CD4-positive, alpha-beta T cell (primary cell): ENCODE measurements at regions not wholly inside any gene's neighbourhood (a gene's known extent, or its start where the extent isn't known, plus 50 kb on each side); places are given as distances from the start of the nearest gene placed in this dataset.

Experiments
- ATAC-seq: fragments of 200-7000 bp; cut with Tn5 transposase; one replicate; pipeline ENCODE4 v1.10.0; 2022; ENCODE audit warnings: mild to moderate bottlenecking; ENCODE audit not compliant: poor library complexity
- CTCF ChIA-PET: fragments of 350-600 bp; sonication (Branson Sonifier 250); formaldehyde crosslinking; loops from one replicate; lab custom pipeline; 2021; ENCODE audit warnings: antibody characterized with exemption, inconsistent platforms; lab: Charles Lee
- POLR2A ChIA-PET: fragments of 350-600 bp; sonication (Branson Sonifier 250); formaldehyde crosslinking; loops from one replicate; lab custom pipeline; 2021; ENCODE audit warnings: antibody characterized with exemption, inconsistent platforms; lab: Charles Lee
- DNase-seq, 14 experiments: peaks; one replicate each; pipeline ENCODE4 v3.0.0-alpha.2; 2013 to 2020; ENCODE audit warnings: mixed read lengths in 2 of 14
- H3K27ac ChIP-seq, 2 donors: one replicate each; pipeline versions ENCODE4 v1.5.1 to v1.7.0; 2013; ENCODE audit warnings: low read length in 2 of 2, low read depth in 1 of 2, mild to moderate bottlenecking in 1 of 2
- H3K27me3 ChIP-seq, 2 experiments: 1 replicate in 1 of 2; 2 replicates in 1 of 2; pipeline versions ENCODE4 v1.6.1 to v1.7.0; 2013; ENCODE audit warnings: low read length in 2 of 2, control low read depth in 1 of 2, mild to moderate bottlenecking in 1 of 2, moderate library complexity in 1 of 2; ENCODE audit not compliant: insufficient read depth in 2 of 2, control insufficient read depth in 1 of 2
- H3K36me3 ChIP-seq: one replicate; pipeline ENCODE4 v1.6.1; 2013; ENCODE audit warnings: low read length, control low read depth; ENCODE audit not compliant: insufficient read depth
- H3K4me1 ChIP-seq: one replicate; pipeline ENCODE4 v1.6.1; 2013; ENCODE audit warnings: low read length, control low read depth; ENCODE audit not compliant: insufficient read depth
- H3K4me3 ChIP-seq: one replicate; pipeline ENCODE4 v1.5.1; 2013; ENCODE audit warnings: mild to moderate bottlenecking, low read length, moderate library complexity
- H3K9me3 ChIP-seq, 2 experiments: 1 replicate in 1 of 2; 2 replicates in 1 of 2; pipeline versions ENCODE4 v1.6.1 to v1.7.0; 2013; ENCODE audit warnings: low read length in 2 of 2, mild to moderate bottlenecking in 2 of 2, control low read depth in 1 of 2, moderate library complexity in 1 of 2; ENCODE audit not compliant: control insufficient read depth in 1 of 2, insufficient read depth in 1 of 2
- H3K27ac Mint-ChIP-seq: one replicate; pipeline ENCODE4 v1.8.0; 2020; ENCODE audit warnings: mixed read lengths
- H3K27me3 Mint-ChIP-seq: one replicate; pipeline ENCODE4 v1.8.0; 2021; ENCODE audit warnings: mixed read lengths
- H3K36me3 Mint-ChIP-seq: one replicate; pipeline ENCODE4 v1.8.0; 2021; ENCODE audit warnings: low read depth, mixed read lengths
- H3K4me1 Mint-ChIP-seq: one replicate; pipeline ENCODE4 v1.8.0; 2021; ENCODE audit warnings: low read depth, mixed read lengths
- H3K4me3 Mint-ChIP-seq: one replicate; pipeline ENCODE4 v1.8.0; 2020; ENCODE audit warnings: mild to moderate bottlenecking, mixed read lengths
- H3K9me3 Mint-ChIP-seq: one replicate; pipeline ENCODE4 v1.8.0; 2020; ENCODE audit warnings: mixed read lengths
- CTCF ChIP-seq: fragments of 200-600 bp; IDR thresholded peaks from one replicate; pipeline ENCODE4 v1.8.0; 2022; ENCODE audit warnings: antibody characterized with exemption, mild to moderate bottlenecking
- intact Hi-C, 2 experiments: fragments of 100-400 bp; cut with DNase I in 1 of 2; cut with micrococcal nuclease in 1 of 2; formaldehyde crosslinking; loops; one replicate each; pipeline versions ENCODE4 v1.15.1 to v1.9.0; 2023 to 2025; cut with DNase I, micrococcal nuclease

- Mint-ChIP-seq H3K9me3 (peaks cover 3% of the 10 kb centered on the region), H3K27me3 (no peaks in the 10 kb centered on the region), H3K36me3 (no peaks in the 10 kb centered on the region), H3K4me1 (no peaks in the 10 kb centered on the region), H3K27ac (no peak overlapping the region), H3K4me3 (no peak overlapping the region)
- H3K27me3 ChIP-seq: no peaks in the 10 kb centered on the region
- no peaks in the 10 kb centered on the region for H3K9me3 ChIP-seq
- no peak for DNase-seq
- H3K4me3 ChIP-seq: no peak overlapping the region
- H3K27ac ChIP-seq: no peak overlapping the region
- intact Hi-C loops: no loop called here
- TF ChIP-seq CTCF: no peak
- H3K36me3 ChIP-seq: no peaks in the 10 kb centered on the region
- ATAC-seq: no peak
- CTCF ChIA-PET: interaction anchor here (1.1 kb wide), 1 partner anchor 8 kb away, joined by 3 read pairs; no protein-coding TSS in a partner anchor
- no peaks in the 10 kb centered on the region for H3K4me1 ChIP-seq
- POLR2A ChIA-PET: no interaction called here
These were observed 1145.2 kb upstream of the GJE1 start for GRCh38 chr6:140987364-140988155.

GRCh38 chr6:140985679-140986275 lies 1146.9 kb upstream of the GJE1 start:
- H3K4me3 Mint-ChIP-seq: no peak overlapping the region
- TF ChIP-seq CTCF: no peak
- Histone ChIP-seq H3K4me1 (no peaks in the 10 kb centered on the region), H3K27me3 (no peaks in the 10 kb centered on the region), H3K27ac (no peak overlapping the region), H3K36me3 (no peaks in the 10 kb centered on the region), H3K9me3 (no peaks in the 10 kb centered on the region), H3K4me3 (no peak overlapping the region)
- H3K27ac Mint-ChIP-seq: no peak overlapping the region
- H3K27me3 Mint-ChIP-seq: no peaks in the 10 kb centered on the region
- CTCF ChIA-PET: no interaction called here
- DNase-seq (no peak), ATAC-seq (no peak)
- intact Hi-C loops: no loop called here
- POLR2A ChIA-PET: no interaction called here
- H3K36me3 Mint-ChIP-seq: no peaks in the 10 kb centered on the region
- H3K4me1 Mint-ChIP-seq: no peaks in the 10 kb centered on the region
- no peaks in the 10 kb centered on the region for H3K9me3 Mint-ChIP-seq

GRCh38 chr6:140980265-140980887 lies 1152.3 kb upstream of the GJE1 start:
- Mint-ChIP-seq H3K27ac (no peak overlapping the region), H3K4me1 (no peaks in the 10 kb centered on the region), H3K36me3 (no peaks in the 10 kb centered on the region), H3K9me3 (no peaks in the 10 kb centered on the region), H3K4me3 (no peak overlapping the region), H3K27me3 (no peaks in the 10 kb centered on the region)
- no peak for TF ChIP-seq CTCF
- ChIA-PET CTCF (interaction anchor here (1.2 kb wide), 1 partner anchor 8 kb away, joined by 3 read pairs; no protein-coding TSS in a partner anchor), POLR2A (no interaction called here)
- no peaks in the 10 kb centered on the region for H3K4me1 ChIP-seq
- ATAC-seq (no peak), DNase-seq (no peak)
- no peaks in the 10 kb centered on the region for H3K36me3 ChIP-seq
- intact Hi-C loops: no loop called here
- H3K9me3 ChIP-seq: no peaks in the 10 kb centered on the region
- H3K27me3 ChIP-seq: no peaks in the 10 kb centered on the region
- no peak overlapping the region for H3K27ac ChIP-seq
- no peak overlapping the region for H3K4me3 ChIP-seq
